Right lobe of liver (tissue), 6 donors: ENCODE measurements at regions not wholly inside any gene's neighbourhood (a gene's known extent, or its start where the extent isn't known, plus 50 kb on each side); places are given as distances from the start of the nearest gene placed in this dataset.

ENCODE experiments used
- ATAC-seq, 4 donors: fragments of 200-7000 bp; cut with Tn5 transposase; one replicate each; pipeline ENCODE4 v1.9.1; 2020; ENCODE audit warnings: mild to moderate bottlenecking in 4 of 4, moderate library complexity in 4 of 4
- DNase-seq, 3 donors: peaks; one replicate each; pipeline ENCODE4 v3.0.0-alpha.2; 2020
- H3K27ac ChIP-seq, 3 donors: fragments of 200-600 bp; one replicate each; pipeline ENCODE4 v1.8.0; 2022
- H3K27me3 ChIP-seq, 2 donors: fragments of 200-600 bp; one replicate each; pipeline ENCODE4 v1.8.0; 2022
- H3K36me3 ChIP-seq, 4 donors: fragments of 200-600 bp; sonication (generic) in 1 of 4; one replicate each; pipeline versions ENCODE4 v1.5.1 to v1.8.0; 2017 to 2022; ENCODE audit warnings: control low read depth in 1 of 4
- H3K4me1 ChIP-seq, 4 donors: fragments of 200-600 bp; sonication (generic) in 1 of 4; one replicate each; pipeline versions ENCODE4 v1.5.1 to v1.8.0; 2017 to 2022; ENCODE audit warnings: control low read depth in 1 of 4
- H3K4me3 ChIP-seq, 3 donors: fragments of 200-600 bp; one replicate each; pipeline ENCODE4 v1.8.0; 2022
- H3K9me3 ChIP-seq, 4 donors: fragments of 200-600 bp; sonication (generic) in 1 of 4; one replicate each; pipeline versions ENCODE4 v1.5.1 to v1.8.0; 2017 to 2022; ENCODE audit warnings: control low read depth in 1 of 4
- POLR2A ChIP-seq: fragments of 450-650 bp; IDR thresholded peaks from one replicate; pipeline ENCODE4 v1.6.1; 2017; ENCODE audit warnings: antibody characterized with exemption, mild to moderate bottlenecking
- WGBS: methylation state at CpG from one replicate; pipeline ENCODE4 v1.1.6; 2018; ENCODE audit warnings: low coverage, low lambda C conversion rate; ENCODE audit not compliant: insufficient coverage; ENCODE audit errors: missing lambda C conversion rate; 5-methylcytosine and 5-hydroxymethylcytosine counted together
- intact Hi-C, 2 donors: fragments of 100-400 bp; cut with DNase I; formaldehyde crosslinking; loops; one replicate each; pipeline versions ENCODE4 v1.11.2 to v1.14.1; 2022
- TF ChIP-seq, protein P1 (sequence below), 4 donors: fragments of 200-600 bp in 3 of 4; fragments of 450-650 bp in 1 of 4; IDR thresholded peaks; one replicate each; pipeline versions ENCODE4 v1.5.1 to v1.8.0; 2016 to 2022; ENCODE audit warnings: antibody characterized with exemption in 4 of 4, mild to moderate bottlenecking in 2 of 4
- donor health status: DM: no; HTN: yes; CAD: no.
- donor health status: DM: no; HTN: no; CAD: no.
- donor health status: DM: no; HTN: no; CAD: no.
- donor health status: DM: no; HTN: yes; CAD: no.
- donor health status: DM: no; HTN: yes; CAD: no.

DNA sequence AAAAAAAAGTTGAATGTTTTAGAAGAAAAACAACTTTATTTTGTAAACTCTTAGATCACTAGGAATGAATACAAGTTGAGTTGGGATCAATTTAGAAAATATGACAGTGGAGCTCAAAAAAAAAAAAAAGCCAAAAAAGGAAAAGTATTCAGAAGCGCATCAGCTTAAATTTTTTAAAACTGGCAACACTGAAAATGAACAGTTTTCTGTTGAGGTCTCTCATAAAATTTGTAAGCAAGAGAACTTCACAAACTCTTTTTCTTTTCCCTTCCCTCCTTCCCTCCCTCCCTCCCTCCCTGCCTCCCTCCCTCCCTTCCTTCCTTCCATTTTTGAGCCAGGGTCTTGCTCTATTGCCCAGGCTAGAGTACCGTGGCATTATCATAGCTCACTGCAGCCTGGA lies 143.9 kb downstream of the B3GNT2 start:
- Histone ChIP-seq H3K9me3 (no peaks in the 10 kb centered on the region), H3K4me1 (peaks cover 0 to 3% (median 0%) of the 10 kb centered on the region in 4 donors), H3K4me3 (no peak overlapping the region), H3K27me3 (no peaks in the 10 kb centered on the region), H3K36me3 (no peaks in the 10 kb centered on the region), H3K27ac (no peak overlapping the region)
- DNase-seq (no peak), ATAC-seq (no peak)
- WGBS = 86% methylated on average over 2 of the region's 2 CpGs
- intact Hi-C loops = no loop called here
- no peak for TF ChIP-seq POLR2A

DNA sequence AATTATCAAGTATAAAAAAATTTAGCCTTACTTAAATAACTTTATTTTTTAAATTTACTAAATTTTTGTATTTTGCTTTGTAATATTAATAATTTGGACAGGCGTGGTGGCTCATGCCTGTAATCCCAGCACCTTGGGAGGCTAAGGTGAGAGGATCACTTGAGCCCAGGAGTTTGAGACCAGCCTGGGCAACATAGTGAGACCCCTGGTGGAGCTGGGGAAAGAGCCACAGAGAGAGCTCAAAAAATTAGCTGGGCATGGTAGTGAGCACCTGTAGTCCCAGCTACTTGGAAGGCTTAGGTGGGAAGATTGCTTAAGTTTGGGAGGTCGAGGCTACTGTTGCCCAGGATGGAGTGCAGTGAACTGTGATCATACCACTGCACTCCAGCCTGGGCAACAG lies 143.5 kb downstream of the B3GNT2 start:
- Histone ChIP-seq H3K36me3 (no peaks in the 10 kb centered on the region), H3K4me3 (no peak overlapping the region), H3K4me1 (peaks cover 0 to 3% (median 0%) of the 10 kb centered on the region in 4 donors), H3K27ac (no peak overlapping the region), H3K27me3 (no peaks in the 10 kb centered on the region), H3K9me3 (no peaks in the 10 kb centered on the region)
- intact Hi-C loops = no loop called here
- ATAC-seq = no peak
- TF ChIP-seq, protein P1, sequence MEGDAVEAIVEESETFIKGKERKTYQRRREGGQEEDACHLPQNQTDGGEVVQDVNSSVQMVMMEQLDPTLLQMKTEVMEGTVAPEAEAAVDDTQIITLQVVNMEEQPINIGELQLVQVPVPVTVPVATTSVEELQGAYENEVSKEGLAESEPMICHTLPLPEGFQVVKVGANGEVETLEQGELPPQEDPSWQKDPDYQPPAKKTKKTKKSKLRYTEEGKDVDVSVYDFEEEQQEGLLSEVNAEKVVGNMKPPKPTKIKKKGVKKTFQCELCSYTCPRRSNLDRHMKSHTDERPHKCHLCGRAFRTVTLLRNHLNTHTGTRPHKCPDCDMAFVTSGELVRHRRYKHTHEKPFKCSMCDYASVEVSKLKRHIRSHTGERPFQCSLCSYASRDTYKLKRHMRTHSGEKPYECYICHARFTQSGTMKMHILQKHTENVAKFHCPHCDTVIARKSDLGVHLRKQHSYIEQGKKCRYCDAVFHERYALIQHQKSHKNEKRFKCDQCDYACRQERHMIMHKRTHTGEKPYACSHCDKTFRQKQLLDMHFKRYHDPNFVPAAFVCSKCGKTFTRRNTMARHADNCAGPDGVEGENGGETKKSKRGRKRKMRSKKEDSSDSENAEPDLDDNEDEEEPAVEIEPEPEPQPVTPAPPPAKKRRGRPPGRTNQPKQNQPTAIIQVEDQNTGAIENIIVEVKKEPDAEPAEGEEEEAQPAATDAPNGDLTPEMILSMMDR (IDR thresholded peaks at IDR 0.05) = no peak
- TF ChIP-seq POLR2A = no peak
- no peak for DNase-seq
- WGBS = 83% methylated on average over 2 of the region's 2 CpGs

DNA sequence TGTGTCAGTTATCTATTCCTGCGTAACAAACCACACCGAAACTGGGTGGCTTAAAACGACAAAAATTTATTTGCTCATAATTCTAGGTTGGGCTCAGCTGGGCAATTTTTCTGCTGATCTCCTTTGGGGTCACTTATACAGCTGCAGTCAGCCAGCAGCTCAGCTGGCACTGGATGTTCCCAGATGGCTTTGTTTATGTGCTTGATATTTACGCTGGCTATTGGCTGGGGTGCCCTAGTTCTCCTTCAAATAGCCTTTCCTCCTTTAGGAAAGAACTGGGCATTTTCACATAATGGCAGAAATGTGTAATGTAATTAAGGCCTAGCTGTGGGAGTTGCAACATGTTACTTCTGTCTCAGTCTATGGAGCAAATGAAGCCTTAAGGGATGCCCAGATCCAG lies 142.2 kb downstream of the B3GNT2 start:
- 94% methylated on average over 4 of the region's 4 CpGs for WGBS
- no peak overlapping the region for H3K27ac ChIP-seq
- intact Hi-C loops = no loop called here
- DNase-seq = no peak
- H3K4me3 ChIP-seq = no peak overlapping the region
- TF ChIP-seq, protein P1 (IDR thresholded peaks at IDR 0.05) = no peak
- no peak for TF ChIP-seq POLR2A
- no peaks in the 10 kb centered on the region for H3K27me3 ChIP-seq
- H3K9me3 ChIP-seq = no peaks in the 10 kb centered on the region
- no peaks in the 10 kb centered on the region for H3K36me3 ChIP-seq
- ATAC-seq = no peak
- no peaks in the 10 kb centered on the region for H3K4me1 ChIP-seq

DNA sequence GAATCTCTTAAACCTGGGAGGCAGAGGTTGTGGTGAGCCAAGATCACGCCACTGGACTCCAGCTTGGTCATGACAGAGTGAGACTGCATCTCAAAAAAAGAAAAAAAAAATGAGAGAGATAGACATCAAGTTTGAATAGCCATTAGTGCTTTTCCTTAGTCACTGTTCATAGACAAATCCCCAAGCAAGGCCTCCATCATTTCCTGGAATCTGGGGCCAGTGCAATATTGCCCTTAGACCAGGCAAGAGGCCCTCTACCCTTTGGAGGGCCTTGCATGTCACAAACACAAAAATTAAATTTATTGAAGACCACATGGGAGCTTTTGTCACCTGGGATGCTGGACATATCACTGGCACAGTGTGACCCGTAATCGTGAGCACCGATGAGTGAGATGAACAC lies 141.5 kb downstream of the B3GNT2 start:
- H3K27ac ChIP-seq = no peak overlapping the region
- H3K36me3 ChIP-seq = no peaks in the 10 kb centered on the region
- intact Hi-C loops = no loop called here
- H3K9me3 ChIP-seq = no peaks in the 10 kb centered on the region
- H3K4me1 ChIP-seq = no peaks in the 10 kb centered on the region
- no peak for ATAC-seq
- H3K4me3 ChIP-seq = no peak overlapping the region
- H3K27me3 ChIP-seq = no peaks in the 10 kb centered on the region
- WGBS = 100% methylated on average over 4 of the region's 4 CpGs
- DNase-seq = no peak
- no peak for TF ChIP-seq POLR2A
- TF ChIP-seq, protein P1 (IDR thresholded peaks at IDR 0.05) = no peak

DNA sequence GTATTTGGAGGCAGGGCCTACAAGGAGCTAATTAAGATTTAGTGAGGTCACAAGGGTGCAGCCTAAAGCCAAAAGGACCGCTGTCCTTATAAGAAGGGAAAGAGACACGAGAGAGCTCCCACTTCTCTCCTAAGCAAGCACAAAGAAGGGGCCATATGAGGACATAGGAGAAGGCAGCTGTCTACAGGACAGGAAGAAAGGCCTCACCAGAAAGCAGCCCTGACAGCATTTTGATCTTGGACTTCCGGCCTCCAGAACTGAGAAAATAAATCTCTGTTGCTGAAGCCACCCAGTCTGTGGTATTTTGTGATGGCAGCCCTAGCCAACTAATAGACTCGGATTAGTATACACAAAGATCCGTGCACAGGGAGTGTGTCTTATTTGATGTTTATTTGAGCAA lies 139.7 kb downstream of the B3GNT2 start:
- no peak for TF ChIP-seq POLR2A
- TF ChIP-seq, protein P1 (IDR thresholded peaks at IDR 0.05) = no peak
- Histone ChIP-seq H3K36me3 (no peaks in the 10 kb centered on the region), H3K27me3 (no peaks in the 10 kb centered on the region), H3K4me1 (no peaks in the 10 kb centered on the region), H3K27ac (no peak overlapping the region), H3K9me3 (no peaks in the 10 kb centered on the region), H3K4me3 (no peak overlapping the region)
- 50% methylated on average over 4 of the region's 5 CpGs for WGBS
- DNase-seq = no peak
- ATAC-seq = peak in 1 of 4 donors; percentile 23
- intact Hi-C loops = no loop called here
